ENCODE measurements at regions not wholly inside any gene's neighbourhood (a gene's known extent, or its start where the extent isn't known, plus 50 kb on each side); places are given as distances from the start of the nearest gene placed in this dataset.

DNA sequence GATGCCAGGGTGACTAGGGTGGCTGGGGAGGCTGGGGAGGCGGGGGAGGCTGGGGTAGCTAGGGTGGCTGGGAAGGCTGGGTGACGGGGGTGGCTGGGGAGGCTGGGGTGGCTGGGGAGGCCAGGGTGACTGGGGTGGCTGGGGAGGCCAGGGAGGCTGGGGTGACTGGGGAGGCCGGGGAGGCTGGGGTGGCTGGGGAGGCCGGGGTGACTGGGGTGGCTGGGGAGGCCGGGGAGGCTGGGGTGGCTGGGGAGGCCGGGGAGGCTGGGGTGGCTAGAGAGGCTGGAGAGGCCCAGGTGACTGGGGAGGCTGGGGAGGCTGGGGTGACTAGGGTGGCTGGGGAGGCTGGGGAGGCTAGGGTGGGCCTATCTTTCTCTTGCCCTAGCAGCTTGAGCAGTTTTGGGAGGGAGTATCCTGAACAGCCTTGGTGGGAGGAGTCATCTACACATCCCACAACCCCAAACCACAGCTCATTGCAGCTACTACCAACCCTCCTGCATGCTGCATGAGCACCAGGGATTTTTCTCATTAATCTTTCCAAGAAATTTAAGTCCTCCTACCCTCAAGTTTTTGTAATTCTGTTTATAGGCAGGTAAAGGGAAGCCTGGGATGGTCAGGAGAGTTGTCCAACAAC, 203.2 kb upstream of the IRX1 start:
- Histone ChIP-seq H3K36me3 (replicated peaks in 1 of 2; ENCODE audit: control extremely low read depth in 1 of 2, control insufficient read depth in 1 of 2, extremely low read depth in 1 of 2, insufficient read depth in 2 of 2, low read length in 1 of 2) (no peaks in the 10 kb centered on the region), H3K79me2 (ENCODE audit: control insufficient read depth, insufficient read depth, low read length) (no peaks in the 10 kb centered on the region), H3K9me3 (ENCODE audit: control extremely low read depth in 1 of 3, control insufficient read depth in 2 of 3, insufficient read depth in 1 of 3, low read length in 2 of 3) (peaks cover 0 to 39% (median 0%) of the 10 kb centered on the region in 3 donors), H2AFZ (ENCODE audit: insufficient read depth, low read depth, low read length, poor library complexity, severe bottlenecking) (no peak overlapping the region), H4K20me1 (ENCODE audit: control insufficient read depth, insufficient read depth, low read length, poor library complexity, severe bottlenecking) (no peaks in the 10 kb centered on the region), H3K4me3 (ENCODE audit: control extremely low read depth in 1 of 5, extremely low read depth in 1 of 5, insufficient read depth in 1 of 5, low read depth in 2 of 5, low read length in 4 of 5) (no peak overlapping the region), H3K27me3 (replicated peaks in 1 of 4; ENCODE audit: control extremely low read depth in 1 of 4, control insufficient read depth in 3 of 4, insufficient read depth in 4 of 4, low read length in 3 of 4) (no peaks in the 10 kb centered on the region), H3K27ac (ENCODE audit: low read length in 2 of 2) (no peak overlapping the region), H3K9ac (ENCODE audit: low read length) (no peak overlapping the region), H3K4me1 (ENCODE audit: control insufficient read depth in 2 of 2, insufficient read depth in 2 of 2, low read length in 2 of 2) (no peaks in the 10 kb centered on the region), H3K4me2 (replicated peaks; ENCODE audit: low read depth, low read length, poor library complexity, severe bottlenecking) (no peak overlapping the region)
- CTCF ChIA-PET: no interaction called here
- no peak for DNase-seq
- POLR2A ChIA-PET: no interaction called here
- ATAC-seq (ENCODE audit: low read depth): no peak
- intact Hi-C loops (cut with micrococcal nuclease): no loop called here
- no peaks in the 10 kb centered on the region for H3K27me3 Mint-ChIP-seq
- no peaks in the 10 kb centered on the region for H3K9me3 Mint-ChIP-seq (ENCODE audit: insufficient read depth)
- WGBS (ENCODE audit: insufficient coverage): 51% methylated on average over 4 of the region's 6 CpGs
- H3K4me3 Mint-ChIP-seq: no peak overlapping the region
- no peaks in the 10 kb centered on the region for H3K4me1 Mint-ChIP-seq
- TF ChIP-seq, protein P1, sequence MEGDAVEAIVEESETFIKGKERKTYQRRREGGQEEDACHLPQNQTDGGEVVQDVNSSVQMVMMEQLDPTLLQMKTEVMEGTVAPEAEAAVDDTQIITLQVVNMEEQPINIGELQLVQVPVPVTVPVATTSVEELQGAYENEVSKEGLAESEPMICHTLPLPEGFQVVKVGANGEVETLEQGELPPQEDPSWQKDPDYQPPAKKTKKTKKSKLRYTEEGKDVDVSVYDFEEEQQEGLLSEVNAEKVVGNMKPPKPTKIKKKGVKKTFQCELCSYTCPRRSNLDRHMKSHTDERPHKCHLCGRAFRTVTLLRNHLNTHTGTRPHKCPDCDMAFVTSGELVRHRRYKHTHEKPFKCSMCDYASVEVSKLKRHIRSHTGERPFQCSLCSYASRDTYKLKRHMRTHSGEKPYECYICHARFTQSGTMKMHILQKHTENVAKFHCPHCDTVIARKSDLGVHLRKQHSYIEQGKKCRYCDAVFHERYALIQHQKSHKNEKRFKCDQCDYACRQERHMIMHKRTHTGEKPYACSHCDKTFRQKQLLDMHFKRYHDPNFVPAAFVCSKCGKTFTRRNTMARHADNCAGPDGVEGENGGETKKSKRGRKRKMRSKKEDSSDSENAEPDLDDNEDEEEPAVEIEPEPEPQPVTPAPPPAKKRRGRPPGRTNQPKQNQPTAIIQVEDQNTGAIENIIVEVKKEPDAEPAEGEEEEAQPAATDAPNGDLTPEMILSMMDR (IDR thresholded peaks at IDR 0.05): no peak
- no peak for TF ChIP-seq EZH2 (IDR thresholded peaks at IDR 0.05; ENCODE audit: borderline replicate concordance, insufficient read depth, low read depth, low read length, poor library complexity, severe bottlenecking)
- H3K27ac Mint-ChIP-seq: no peak overlapping the region

DNA sequence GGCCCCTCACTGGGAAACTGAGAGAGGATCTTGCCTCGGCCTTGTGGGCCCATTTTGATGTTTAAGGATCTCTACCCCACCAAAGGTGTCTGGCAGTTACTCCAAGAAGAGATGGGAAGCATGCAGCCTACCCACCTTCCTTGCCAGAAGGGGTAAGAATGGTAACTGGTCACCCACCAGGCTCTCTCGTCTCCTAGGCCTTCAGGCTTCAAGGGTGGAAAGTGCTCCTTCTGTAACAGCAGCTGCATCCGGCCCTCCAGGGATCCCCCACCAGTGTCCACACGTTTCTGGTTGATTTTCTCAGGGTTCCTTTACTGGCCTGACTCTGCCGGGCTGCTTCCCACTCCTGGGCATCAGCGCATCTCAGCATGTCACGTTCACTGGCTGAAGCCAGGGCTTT, 204.4 kb upstream of the IRX1 start:
- Mint-ChIP-seq H3K4me1 (no peaks in the 10 kb centered on the region), H3K4me3 (no peak overlapping the region), H3K9me3 (ENCODE audit: insufficient read depth) (no peaks in the 10 kb centered on the region), H3K27me3 (no peaks in the 10 kb centered on the region), H3K27ac (no peak overlapping the region)
- no peak for DNase-seq
- Histone ChIP-seq H2AFZ (ENCODE audit: insufficient read depth, low read depth, low read length, poor library complexity, severe bottlenecking) (no peak overlapping the region), H3K4me3 (ENCODE audit: control extremely low read depth in 1 of 5, extremely low read depth in 1 of 5, insufficient read depth in 1 of 5, low read depth in 2 of 5, low read length in 4 of 5) (no peak overlapping the region), H3K9me3 (ENCODE audit: control extremely low read depth in 1 of 3, control insufficient read depth in 2 of 3, insufficient read depth in 1 of 3, low read length in 2 of 3) (peaks cover 0 to 39% (median 0%) of the 10 kb centered on the region in 3 donors), H3K9ac (ENCODE audit: low read length) (no peak overlapping the region), H3K4me2 (replicated peaks; ENCODE audit: low read depth, low read length, poor library complexity, severe bottlenecking) (no peak overlapping the region), H3K36me3 (replicated peaks in 1 of 2; ENCODE audit: control extremely low read depth in 1 of 2, control insufficient read depth in 1 of 2, extremely low read depth in 1 of 2, insufficient read depth in 2 of 2, low read length in 1 of 2) (no peaks in the 10 kb centered on the region), H3K4me1 (ENCODE audit: control insufficient read depth in 2 of 2, insufficient read depth in 2 of 2, low read length in 2 of 2) (no peaks in the 10 kb centered on the region), H4K20me1 (ENCODE audit: control insufficient read depth, insufficient read depth, low read length, poor library complexity, severe bottlenecking) (no peaks in the 10 kb centered on the region), H3K27me3 (replicated peaks in 1 of 4; ENCODE audit: control extremely low read depth in 1 of 4, control insufficient read depth in 3 of 4, insufficient read depth in 4 of 4, low read length in 3 of 4) (no peaks in the 10 kb centered on the region), H3K79me2 (ENCODE audit: control insufficient read depth, insufficient read depth, low read length) (no peaks in the 10 kb centered on the region), H3K27ac (ENCODE audit: low read length in 2 of 2) (no peak overlapping the region)
- ATAC-seq (ENCODE audit: low read depth): no peak
- intact Hi-C loops (cut with micrococcal nuclease): no loop called here
- ChIA-PET POLR2A (no interaction called here), CTCF (no interaction called here)
- TF ChIP-seq EZH2 (IDR thresholded peaks at IDR 0.05; ENCODE audit: borderline replicate concordance, insufficient read depth, low read depth, low read length, poor library complexity, severe bottlenecking): no peak
- TF ChIP-seq, protein P1 (IDR thresholded peaks at IDR 0.05): no peak
- 80% methylated on average over 6 of the region's 7 CpGs for WGBS (ENCODE audit: insufficient coverage)
